ENCODE measurements at regions not wholly inside any gene's neighbourhood (a gene's known extent, or its start where the extent isn't known, plus 50 kb on each side); places are given as distances from the start of the nearest gene placed in this dataset.
"Not testable (repeated sequence)": the region's sequence is repeated elsewhere in the genome, so short reads cannot be mapped to it uniquely, and the experiment has no call there.

DNA sequence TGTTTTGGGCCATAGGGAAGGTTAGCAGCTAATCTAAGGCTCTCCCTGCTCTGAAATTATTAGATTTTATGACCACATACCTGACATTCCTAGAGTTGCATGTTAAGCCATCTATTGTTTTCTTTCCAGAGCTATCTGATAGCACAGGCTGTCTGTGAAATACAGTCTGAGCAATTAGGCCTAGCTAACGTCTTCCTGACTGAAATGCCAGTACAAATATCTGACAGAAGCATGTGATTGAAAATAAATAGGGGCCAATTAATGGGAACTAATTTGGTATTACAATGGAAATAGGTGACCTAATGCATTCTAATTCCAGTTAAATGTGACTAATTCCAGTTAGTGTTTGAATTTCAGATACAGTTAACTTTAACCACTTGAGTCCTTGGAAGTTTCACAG lies 115.2 kb downstream of the C12orf75 start:
- Histone ChIP-seq H3K27ac (no peak overlapping the region), H3K36me3 (no peaks in the 10 kb centered on the region), H3K9me3 (no peaks in the 10 kb centered on the region), H3K4me1 (ENCODE audit: insufficient read depth) (no peaks in the 10 kb centered on the region), H3K27me3 (no peaks in the 10 kb centered on the region), H3K4me3 (no peak overlapping the region)
- 38 to 50% (median 49%) methylated on average over 1 of the region's 1 CpG for WGBS, 3 donors
- intact Hi-C loops (cut with DNase I): no loop called here
- TF ChIP-seq, protein P1, sequence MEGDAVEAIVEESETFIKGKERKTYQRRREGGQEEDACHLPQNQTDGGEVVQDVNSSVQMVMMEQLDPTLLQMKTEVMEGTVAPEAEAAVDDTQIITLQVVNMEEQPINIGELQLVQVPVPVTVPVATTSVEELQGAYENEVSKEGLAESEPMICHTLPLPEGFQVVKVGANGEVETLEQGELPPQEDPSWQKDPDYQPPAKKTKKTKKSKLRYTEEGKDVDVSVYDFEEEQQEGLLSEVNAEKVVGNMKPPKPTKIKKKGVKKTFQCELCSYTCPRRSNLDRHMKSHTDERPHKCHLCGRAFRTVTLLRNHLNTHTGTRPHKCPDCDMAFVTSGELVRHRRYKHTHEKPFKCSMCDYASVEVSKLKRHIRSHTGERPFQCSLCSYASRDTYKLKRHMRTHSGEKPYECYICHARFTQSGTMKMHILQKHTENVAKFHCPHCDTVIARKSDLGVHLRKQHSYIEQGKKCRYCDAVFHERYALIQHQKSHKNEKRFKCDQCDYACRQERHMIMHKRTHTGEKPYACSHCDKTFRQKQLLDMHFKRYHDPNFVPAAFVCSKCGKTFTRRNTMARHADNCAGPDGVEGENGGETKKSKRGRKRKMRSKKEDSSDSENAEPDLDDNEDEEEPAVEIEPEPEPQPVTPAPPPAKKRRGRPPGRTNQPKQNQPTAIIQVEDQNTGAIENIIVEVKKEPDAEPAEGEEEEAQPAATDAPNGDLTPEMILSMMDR (IDR thresholded peaks at IDR 0.05): no peak
- TF ChIP-seq EP300 (IDR thresholded peaks at IDR 0.05): no peak
- no peak for DNase-seq

DNA sequence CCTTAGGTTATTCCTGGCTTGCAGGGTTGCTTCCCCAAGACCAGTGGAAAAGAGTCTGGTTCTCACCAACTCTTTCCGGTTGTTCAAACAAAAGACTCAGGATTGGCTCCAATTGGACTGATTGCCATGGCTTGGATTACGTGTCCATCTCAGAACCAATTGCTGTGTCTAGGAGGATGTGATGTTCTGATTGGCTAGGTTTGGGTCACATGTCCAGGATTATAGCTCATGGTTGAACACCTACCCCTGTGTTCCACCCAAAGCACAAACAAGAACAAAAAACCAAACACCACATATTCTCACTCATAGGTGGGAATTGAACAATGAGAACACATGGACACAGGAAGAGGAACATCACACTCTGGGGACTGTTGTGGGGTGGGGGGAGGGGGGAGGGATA lies 116.0 kb downstream of the C12orf75 start:
- DNase-seq; H3K27ac ChIP-seq; H3K9me3 ChIP-seq; H3K27me3 ChIP-seq; H3K4me1 ChIP-seq (ENCODE audit: insufficient read depth); H3K36me3 ChIP-seq; intact Hi-C loops (cut with DNase I); H3K4me3 ChIP-seq: not testable (repeated sequence)
- 96 to 98% (median 96%) methylated on average over 2 of the region's 2 CpGs for WGBS, 3 donors

DNA sequence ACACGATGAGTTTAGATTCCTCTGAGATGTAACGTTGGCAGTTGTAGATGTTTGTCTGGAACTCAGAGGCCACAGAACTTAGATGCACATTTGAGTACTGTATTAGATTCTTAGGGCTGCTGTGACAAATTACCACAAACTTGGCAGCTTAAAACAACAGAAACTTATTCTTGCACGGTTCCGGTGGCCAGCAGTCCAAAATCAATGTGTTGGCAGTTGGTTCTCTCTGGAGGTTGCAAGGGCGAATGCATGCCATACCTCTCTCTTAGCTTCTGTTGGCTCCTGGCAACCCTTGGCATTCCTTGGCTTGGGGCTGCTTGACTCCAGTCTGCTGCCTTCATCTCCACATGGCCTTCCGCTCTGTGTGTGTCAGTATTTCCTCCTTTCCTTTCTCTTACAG lies 118.9 kb downstream of the C12orf75 start:
- DNase-seq: no peak
- 91 to 96% (median 94%) methylated on average over 6 of the region's 6 CpGs for WGBS, 3 donors
- no peaks in the 10 kb centered on the region for H3K9me3 ChIP-seq
- intact Hi-C loops (cut with DNase I): no loop called here
- H3K4me3 ChIP-seq: no peak overlapping the region
- H3K27me3 ChIP-seq: no peaks in the 10 kb centered on the region
- H3K4me1 ChIP-seq (ENCODE audit: insufficient read depth): no peaks in the 10 kb centered on the region
- TF ChIP-seq EP300 (IDR thresholded peaks at IDR 0.05): no peak
- TF ChIP-seq, protein P1 (IDR thresholded peaks at IDR 0.05): no peak
- TF ChIP-seq POLR2A (IDR thresholded peaks at IDR 0.05): no peak
- no peaks in the 10 kb centered on the region for H3K36me3 ChIP-seq
- no peak overlapping the region for H3K27ac ChIP-seq

DNA sequence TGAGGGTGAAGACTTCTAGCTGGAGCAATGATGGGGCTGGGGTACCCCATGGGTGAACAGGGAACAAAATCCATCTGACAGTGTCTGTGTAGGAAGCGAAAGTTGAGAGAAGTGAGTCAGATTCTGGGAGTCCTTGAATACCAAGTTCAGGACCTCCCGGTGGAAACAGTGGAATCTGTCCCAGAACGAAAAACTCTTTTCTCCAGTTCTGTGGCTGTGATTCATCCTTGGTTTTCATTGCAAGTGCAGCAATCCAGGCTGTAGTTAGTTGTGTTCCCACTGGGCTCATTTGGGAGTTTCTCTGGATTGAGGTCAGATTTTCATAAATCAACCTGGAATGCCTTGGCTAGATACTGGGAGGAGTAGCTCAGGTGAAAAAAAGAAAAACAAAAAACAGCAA lies 120.7 kb downstream of the C12orf75 start:
- H3K4me1 ChIP-seq (ENCODE audit: insufficient read depth): no peaks in the 10 kb centered on the region
- H3K9me3 ChIP-seq: no peaks in the 10 kb centered on the region
- no peaks in the 10 kb centered on the region for H3K36me3 ChIP-seq
- no peak overlapping the region for H3K4me3 ChIP-seq
- intact Hi-C loops (cut with DNase I): no loop called here
- WGBS, 3 donors: 13 to 57% (median 33%) methylated on average over 3 of the region's 3 CpGs
- H3K27me3 ChIP-seq: no peaks in the 10 kb centered on the region
- no peak for DNase-seq
- H3K27ac ChIP-seq: no peak overlapping the region
- TF ChIP-seq EP300 (IDR thresholded peaks at IDR 0.05): no peak
- TF ChIP-seq POLR2A (IDR thresholded peaks at IDR 0.05): no peak
- TF ChIP-seq, protein P1 (IDR thresholded peaks at IDR 0.05): no peak

DNA sequence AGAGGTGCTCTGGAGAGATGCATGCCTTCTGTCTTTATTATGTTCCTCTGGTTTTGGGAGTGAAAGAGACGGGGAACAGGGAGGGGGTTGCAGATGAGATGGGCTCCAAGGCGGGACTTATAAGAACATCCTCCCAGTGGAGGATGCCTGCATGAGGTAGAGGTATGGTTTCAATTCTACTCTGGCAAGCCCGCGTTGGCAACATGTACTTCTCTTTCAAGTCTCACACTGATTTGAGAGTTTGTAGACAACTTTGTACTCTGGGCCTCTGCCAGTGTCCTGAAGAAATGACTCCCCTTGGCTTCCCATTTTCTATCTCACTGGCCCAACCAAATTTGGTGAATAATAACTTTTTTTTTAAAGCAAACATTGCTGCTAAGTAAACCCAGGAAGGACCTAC lies 121.3 kb downstream of the C12orf75 start:
- DNase-seq: no peak
- Histone ChIP-seq H3K9me3 (no peaks in the 10 kb centered on the region), H3K27ac (no peak overlapping the region), H3K36me3 (no peaks in the 10 kb centered on the region), H3K4me1 (ENCODE audit: insufficient read depth) (no peaks in the 10 kb centered on the region), H3K27me3 (no peaks in the 10 kb centered on the region), H3K4me3 (no peak overlapping the region)
- intact Hi-C loops (cut with DNase I): no loop called here
- 53 to 71% (median 70%) methylated on average over 4 of the region's 4 CpGs for WGBS, 3 donors
- no peak for TF ChIP-seq POLR2A (IDR thresholded peaks at IDR 0.05)
- TF ChIP-seq EP300 (IDR thresholded peaks at IDR 0.05): no peak
- TF ChIP-seq, protein P1 (IDR thresholded peaks at IDR 0.05): no peak

All from ovary (tissue), 7 donors.